ENCODE measurements at regions not wholly inside any gene's neighbourhood (a gene's known extent, or its start where the extent isn't known, plus 50 kb on each side); places are given as distances from the start of the nearest gene placed in this dataset.
"Not testable (repeated sequence)": the region's sequence is repeated elsewhere in the genome, so short reads cannot be mapped to it uniquely, and the experiment has no call there.

- H3F3A ChIP-seq (ENCODE audit: insufficient read depth, low read length, poor library complexity, severe bottlenecking); H3K4me2 ChIP-seq (ENCODE audit: low read length); H3K27ac ChIP-seq (ENCODE audit: low read length); H3K9me3 ChIP-seq (ENCODE audit: low read length); H3K4me3 ChIP-seq (ENCODE audit: low read length); H3K79me2 ChIP-seq (replicated peaks; ENCODE audit: insufficient read depth, low read length); H3K9ac ChIP-seq (ENCODE audit: low read length); H4K20me1 ChIP-seq (ENCODE audit: insufficient read depth); H3K36me3 ChIP-seq (ENCODE audit: insufficient read depth, low read length); H2AFZ ChIP-seq (ENCODE audit: low read depth, low read length); H3K27me3 ChIP-seq (ENCODE audit: insufficient read depth, low read depth, low read length); H3K9me2 ChIP-seq (ENCODE audit: insufficient read depth, low read length): not testable (repeated sequence)
Observed at GRCh38 chr5:71404936-71405335, 50.5 kb upstream of the BDP1 start.
